ENCODE measurements at regions not wholly inside any gene's neighbourhood (a gene's known extent, or its start where the extent isn't known, plus 50 kb on each side); places are given as distances from the start of the nearest gene placed in this dataset.
"Not testable (repeated sequence)": the region's sequence is repeated elsewhere in the genome, so short reads cannot be mapped to it uniquely, and the experiment has no call there.

DNA sequence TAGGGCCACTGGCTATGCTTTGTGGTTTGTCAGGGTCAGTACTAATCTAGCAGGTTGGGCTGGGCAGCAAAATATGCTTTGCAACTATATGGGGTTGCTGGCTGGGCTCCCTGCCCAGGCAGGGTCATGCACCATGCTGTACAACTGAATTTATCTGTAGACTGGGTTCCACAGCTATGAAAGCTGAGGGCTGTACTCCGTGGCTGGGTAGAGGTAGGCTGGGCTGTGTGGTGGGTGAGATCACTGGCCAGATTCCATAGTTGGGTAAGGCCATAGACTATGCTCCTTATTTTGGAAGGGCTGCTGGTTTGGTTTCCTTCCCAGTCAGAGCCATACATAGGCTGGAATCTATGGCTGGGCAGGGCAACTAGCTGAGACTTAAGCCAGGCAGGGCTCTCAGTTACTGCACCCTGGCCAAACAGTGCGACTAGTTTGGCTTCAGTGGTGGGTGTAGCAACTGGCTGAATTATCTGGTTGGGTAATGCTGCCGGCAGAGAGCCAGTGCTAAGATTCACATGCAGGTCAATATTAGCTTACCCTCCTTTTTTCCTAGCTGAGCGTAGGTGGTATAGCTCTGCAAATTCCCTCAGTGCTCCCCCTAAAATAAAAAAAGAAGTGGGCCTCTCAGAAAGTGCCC lies 769.1 kb upstream of the CDH8 start:
- no peak for DNase-seq

- no peak for DNase-seq
These were observed 758.5 kb upstream of the CDH8 start for GRCh38 chr16:62794724-62795123.

DNA sequence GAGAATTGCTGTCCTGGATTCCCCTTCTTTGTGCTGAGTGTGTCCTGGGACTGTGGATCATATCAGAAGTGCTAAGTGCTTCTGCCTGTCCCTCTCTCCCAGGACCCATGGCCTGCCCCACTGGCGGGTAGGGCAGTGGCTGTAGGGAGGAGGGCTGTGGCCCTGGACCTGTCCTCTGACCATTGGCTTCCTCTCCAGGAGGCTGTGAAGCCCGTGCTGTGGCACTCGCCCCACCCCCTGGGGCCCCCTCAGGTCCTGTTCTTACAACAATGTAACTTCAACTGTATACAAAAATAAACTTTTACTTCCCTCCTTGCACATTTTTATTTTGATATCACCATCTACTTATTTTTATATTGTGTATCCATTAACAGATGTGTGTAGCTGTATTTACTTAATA lies 743.8 kb upstream of the CDH8 start:
- DNase-seq: not testable (repeated sequence)

GRCh38 chr16:62764572-62764971 lies 728.3 kb upstream of the CDH8 start:
- DNase-seq: no peak

DNA sequence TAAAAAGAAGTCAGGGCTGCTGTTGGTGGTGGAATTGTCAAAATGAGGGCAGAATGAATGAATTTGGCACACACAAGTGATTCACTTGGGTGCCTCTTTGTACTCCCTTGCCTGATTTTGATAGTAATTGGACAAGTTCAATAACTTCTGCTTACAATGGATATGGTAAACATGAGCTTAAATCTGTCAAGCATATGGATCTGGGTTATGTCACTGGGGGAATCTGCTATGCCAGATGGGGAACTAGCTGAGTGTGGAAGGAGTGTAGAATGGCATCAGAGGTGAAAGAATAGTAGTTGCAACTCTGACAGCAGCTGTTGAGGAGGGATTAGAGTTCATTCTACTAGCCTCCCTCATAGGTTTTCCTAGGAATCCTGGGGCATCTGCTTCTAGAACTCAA lies 724.2 kb upstream of the CDH8 start:
- no peak for DNase-seq

GRCh38 chr16:62755938-62756337 lies 719.7 kb upstream of the CDH8 start:
- DNase-seq: peak; percentile 22 to 47 (median 36)

GRCh38 chr16:62752854-62753253 lies 716.6 kb upstream of the CDH8 start:
- no peak for DNase-seq

DNA sequence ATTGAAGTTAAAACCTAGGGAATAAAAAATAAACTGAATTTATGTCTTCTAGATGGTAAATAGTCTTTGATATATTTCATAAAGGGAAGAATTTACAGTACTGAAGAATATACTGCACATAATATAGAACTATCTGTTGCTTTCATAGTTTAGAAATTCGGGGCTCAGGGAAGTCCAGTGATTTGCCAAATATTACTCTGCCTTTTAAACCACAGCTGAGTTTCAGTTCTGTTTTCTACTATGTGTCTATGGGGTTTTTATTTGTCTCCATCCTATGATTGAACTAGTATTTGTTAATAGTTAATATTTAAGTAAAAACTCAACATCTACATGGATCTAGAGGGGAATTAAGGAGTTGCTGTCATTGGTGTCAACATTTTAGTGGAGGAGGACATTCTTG lies 715.0 kb upstream of the CDH8 start:
- DNase-seq: peak in 1 of 3 donors; percentile 16

DNA sequence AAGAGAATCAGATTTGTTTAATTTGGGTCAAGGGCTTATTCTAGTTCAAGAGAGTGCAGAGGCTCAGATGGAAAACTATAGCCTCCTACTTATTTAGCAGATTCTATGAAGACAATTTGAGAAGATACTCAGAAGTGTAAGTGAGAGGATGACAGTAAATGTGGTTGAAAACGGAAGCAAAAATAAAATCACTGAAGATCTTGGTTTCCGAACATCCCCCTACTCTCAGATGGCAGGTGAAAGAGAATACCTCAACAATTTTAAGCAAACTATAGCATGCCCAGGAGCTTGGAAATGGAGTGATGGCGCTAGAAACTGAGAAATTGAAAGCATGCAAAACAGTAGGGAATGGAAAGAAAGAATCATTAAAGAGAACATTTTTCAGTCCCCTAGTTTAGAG lies 705.5 kb upstream of the CDH8 start:
- no peak for DNase-seq

- no peak for DNase-seq
These were observed 702.6 kb upstream of the CDH8 start for GRCh38 chr16:62738666-62739460.

DNA sequence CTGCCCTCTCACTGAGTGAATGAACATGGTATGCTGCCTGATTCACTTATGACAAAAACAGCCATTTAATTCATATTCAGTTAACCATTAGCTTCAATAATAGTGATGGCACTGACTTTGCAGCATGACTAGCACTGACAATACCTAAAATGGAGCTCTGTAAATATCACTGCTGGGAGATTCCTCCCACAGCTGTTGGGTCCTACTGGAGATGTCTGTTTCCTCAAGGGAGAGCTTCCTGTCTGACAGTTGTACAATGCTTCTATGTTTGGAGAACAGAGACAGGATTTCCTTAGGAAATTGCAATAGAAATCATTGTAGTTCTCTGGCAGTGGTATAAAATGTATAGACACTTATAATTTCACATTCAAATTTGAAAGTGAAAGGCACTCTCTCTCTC lies 695.9 kb upstream of the CDH8 start:
- DNase-seq: no peak

DNA sequence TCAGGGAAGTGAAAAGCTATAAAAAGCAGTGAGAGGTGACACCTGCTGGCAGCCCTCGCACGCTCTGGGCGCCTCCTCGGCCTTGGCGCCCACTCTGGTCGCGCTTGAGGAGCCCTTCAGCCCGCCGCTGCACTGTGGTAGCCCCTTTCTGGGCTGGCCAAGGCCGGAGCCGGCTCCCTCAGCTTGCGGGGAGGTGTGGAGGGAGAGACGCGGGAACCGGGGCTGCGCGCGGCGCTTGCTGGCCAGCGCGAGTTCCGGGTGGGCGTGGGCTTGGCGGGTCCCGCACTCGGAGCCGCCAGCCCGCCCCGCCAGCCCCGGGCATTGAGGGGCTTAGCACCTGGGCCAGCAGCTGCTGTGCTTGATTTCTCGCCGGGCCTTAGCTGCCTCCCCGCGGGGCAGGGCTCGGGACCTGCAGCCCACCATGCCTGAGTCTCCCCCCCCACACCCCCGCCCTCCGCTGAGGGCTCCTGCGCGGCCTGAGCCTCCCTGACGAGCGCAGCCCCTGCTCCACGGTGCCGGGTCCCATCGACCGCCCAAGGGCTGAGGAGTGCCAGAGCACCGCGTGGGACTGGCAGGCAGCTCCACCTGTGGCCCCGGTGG lies 688.5 kb upstream of the CDH8 start:
- not testable (repeated sequence) for DNase-seq

DNA sequence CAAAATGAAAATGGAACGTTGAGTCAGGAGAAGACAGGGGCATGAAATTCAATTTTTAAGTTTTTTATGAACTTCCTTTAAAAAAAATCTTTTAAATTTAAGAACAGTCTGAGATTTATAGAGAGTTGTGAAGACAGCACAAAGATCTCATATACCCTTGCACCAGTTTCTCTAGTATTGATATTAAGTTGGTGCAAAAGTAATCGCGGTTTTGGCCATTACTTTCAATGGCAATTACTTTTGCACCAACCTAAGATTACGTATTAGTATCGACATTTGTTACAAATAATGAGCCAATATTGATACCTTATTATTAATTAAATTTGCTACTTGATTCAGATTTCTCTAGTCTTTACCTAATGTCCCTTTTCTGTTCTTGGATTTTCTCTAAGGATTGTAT lies 684.4 kb upstream of the CDH8 start:
- DNase-seq: no peak

DNA sequence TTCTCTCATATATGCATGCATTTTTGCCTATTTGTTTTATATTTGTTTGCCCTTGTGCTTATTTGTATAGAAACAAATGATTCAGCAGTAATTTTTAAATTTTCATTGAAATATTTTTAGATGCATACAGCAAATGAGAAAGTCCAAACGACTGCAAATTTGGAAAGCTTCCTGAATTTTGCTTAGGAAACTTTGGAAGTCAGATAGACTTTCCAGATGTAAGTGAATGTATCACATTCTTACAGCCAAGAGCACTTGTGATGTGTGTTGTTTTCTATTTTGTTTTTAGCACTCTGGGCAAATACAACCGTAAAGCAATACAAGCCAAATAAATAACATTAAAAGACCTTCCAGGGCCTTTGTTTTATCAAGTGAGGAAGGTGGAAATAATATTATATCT lies 680.8 kb upstream of the CDH8 start:
- no peak for DNase-seq

- no peak for DNase-seq
These were observed 679.5 kb upstream of the CDH8 start for GRCh38 chr16:62715701-62716100.

DNA sequence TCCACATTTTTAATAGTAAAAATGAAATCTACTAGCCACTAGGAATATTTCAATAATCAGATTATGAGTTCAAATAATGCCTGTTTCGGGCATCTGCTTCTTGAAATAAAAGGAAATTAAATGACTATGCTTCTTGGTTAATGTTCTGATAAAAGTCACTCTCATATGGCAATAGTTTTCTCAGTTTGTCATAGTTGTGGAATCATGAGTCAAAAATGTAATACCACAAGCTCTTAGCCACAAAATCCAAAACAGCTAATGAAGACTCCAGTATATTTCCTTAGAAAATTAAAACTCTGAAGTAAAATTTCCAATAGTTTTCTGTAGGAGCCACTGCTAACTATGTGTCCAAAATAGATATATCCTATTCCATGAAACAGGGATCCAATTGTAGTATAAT lies 676.3 kb upstream of the CDH8 start:
- DNase-seq: no peak

DNA sequence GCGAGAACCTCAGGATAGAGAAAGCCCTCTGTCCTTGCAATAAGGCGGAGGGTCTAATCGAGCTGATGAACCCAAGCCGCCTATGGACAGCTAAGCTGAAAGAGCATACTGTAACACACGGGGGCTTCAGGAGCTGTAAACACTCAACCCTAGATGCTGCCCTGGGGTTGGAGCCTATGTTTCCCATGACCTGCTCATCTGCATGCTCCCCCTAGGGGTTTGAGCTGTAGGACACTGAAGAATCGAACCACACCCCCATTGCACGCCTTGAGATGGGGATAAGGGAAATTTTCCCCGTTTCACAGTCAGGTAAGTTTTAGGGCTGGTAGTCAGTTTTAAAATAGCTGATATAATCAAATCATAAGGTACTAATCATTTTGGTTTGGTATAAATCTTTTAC lies 675.6 kb upstream of the CDH8 start:
- DNase-seq: no peak

GRCh38 chr16:62709794-62710193 lies 673.6 kb upstream of the CDH8 start:
- DNase-seq: no peak

DNA sequence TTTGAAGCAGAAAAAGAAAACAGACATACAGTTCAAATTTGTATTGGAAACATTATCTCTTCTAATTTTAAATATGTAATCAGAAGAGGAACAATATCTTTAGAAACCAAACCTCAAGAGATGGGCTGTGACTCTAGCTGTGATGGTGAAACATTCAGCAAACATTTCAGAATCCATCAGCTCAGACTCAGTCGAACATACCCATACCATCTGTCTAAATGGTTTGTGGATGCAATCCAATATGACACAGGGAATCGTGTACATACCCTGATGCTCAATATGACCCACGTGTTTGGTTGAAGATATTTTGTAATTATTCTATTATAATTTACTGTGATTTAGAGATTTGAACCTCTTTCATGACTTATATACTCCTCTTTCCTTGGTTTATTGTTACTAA lies 665.2 kb upstream of the CDH8 start:
- DNase-seq: no peak

DNA sequence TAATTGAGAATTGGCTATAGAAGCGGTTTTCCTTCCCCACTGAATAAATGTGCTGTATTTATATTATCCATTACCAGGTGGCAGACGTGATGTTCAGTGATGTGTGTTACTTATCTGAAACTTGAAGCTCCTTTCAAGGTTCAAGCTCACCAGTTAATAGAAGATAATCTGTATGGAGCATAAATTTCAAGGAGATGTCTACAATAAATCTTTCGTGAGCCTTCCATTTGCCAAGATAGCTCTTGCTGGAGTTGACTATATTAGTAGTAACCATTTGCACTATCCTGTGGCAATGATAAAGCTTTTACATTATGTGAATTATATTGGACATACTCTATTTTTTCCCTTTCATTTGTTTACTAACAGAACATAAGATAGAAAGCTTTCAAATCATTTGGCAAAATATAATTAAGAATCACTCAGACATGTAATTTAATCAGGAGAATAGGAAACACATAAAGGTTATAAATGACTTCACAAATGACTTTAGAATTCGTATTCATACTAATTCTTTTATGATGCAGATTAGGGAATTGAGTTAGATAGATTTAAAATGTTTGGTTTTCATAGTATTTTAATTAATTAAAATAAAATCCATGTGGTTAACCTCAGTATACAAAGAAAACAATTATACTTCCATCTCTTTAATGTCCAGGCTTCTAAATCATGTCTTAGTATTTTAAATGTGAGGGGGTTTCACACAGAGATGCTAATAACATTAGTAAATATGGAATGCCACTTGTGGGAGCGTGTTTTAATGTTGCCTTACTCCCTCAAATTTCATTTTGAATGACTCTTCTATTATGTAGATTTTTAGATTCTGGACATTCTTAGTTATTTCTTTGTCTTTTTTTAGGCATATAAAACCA lies 664.4 kb upstream of the CDH8 start:
- DNase-seq: no peak

DNA sequence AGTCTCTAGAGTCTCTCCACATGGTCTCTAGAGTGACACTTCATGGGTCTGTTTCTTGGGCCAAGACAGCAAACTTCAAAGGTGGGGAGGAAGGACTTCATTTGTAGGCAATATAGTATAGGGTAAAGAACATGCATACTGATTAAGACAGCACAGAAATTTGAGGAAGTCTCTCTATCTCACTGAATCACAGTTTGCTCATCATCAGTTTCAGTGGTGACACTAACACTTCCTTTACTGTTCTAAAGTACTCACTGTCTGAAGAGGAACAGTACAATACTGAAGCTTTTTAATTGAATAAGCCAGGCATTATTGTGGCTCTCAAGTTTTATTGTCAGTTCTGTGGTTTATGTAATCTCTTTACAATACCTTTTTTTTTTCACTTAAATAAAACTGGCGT lies 656.4 kb upstream of the CDH8 start:
- no peak for DNase-seq

DNA sequence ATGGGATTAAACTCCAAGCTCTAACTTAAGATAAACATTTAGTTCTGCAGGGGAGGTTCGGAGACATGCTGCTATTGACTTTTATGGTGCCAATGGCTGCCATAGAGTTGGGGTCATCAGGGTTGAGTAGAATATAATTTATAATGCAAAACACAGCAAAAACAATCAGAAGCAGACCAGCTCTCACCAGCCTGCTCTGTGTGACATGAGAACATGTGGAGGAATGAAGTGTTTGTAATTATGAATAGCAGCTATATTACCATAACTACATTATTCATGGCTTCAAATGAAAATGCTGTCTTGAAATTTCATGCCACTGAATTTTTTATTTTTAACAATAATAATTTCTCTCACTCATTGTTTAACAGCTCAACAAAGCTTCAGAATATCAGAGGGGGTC lies 645.6 kb upstream of the CDH8 start:
- no peak for DNase-seq

GRCh38 chr16:62678796-62679195 lies 642.6 kb upstream of the CDH8 start:
- DNase-seq: no peak

Data from suppressor macrophage treated with lipopolysaccharide for 1 hour (primary cell).